ENCODE measurements at regions not wholly inside any gene's neighbourhood (a gene's known extent, or its start where the extent isn't known, plus 50 kb on each side); places are given as distances from the start of the nearest gene placed in this dataset.

GRCh38 chr1:239995281-239995680 lies 96.4 kb upstream of the FMN2 start:
- no peak overlapping the region for H3K27ac ChIP-seq
- no peaks in the 10 kb centered on the region for H3K9me3 ChIP-seq
- ChIA-PET POLR2A (no interaction called here), CTCF (interaction anchor here (0.9 to 1.7 kb wide), 4 partner anchors 8 to 155 kb away, joined by 3 to 6 read pairs (median 4); no protein-coding TSS in a partner anchor)
- no peak overlapping the region for H3K4me2 ChIP-seq
- H3K4me3 ChIP-seq = no peak overlapping the region
- ATAC-seq (no peak), DNase-seq (ENCODE audit: low read depth in 1 of 2, low spot score in 1 of 2) (no peak), FAIRE-seq (no peak)
- TF ChIP-seq USF2 (IDR thresholded peaks at IDR 0.05) (no peak), ELK1 (IDR thresholded peaks at IDR 0.05; ENCODE audit: low read depth, low read length) (no peak), BHLHE40 (IDR thresholded peaks at IDR 0.05; ENCODE audit: low read depth, low read length) (no peak), HOXB5 (CRISPR knock-in tag; IDR thresholded peaks at IDR 0.05) (no peak), NPAS2 (CRISPR knock-in tag; IDR thresholded peaks at IDR 0.05; ENCODE audit: borderline replicate concordance) (no peak), REST (IDR thresholded peaks at IDR 0.05) (no peak), CEBPB (IDR thresholded peaks at IDR 0.05) (no peak), E2F6 (IDR thresholded peaks at IDR 0.05; ENCODE audit: borderline replicate concordance, low read depth) (no peak), RFX5 (IDR thresholded peaks at IDR 0.05) (no peak), ZFP36 (IDR thresholded peaks at IDR 0.05; ENCODE audit: borderline replicate concordance, partially characterized antibody) (no peak), CHD2 (IDR thresholded peaks at IDR 0.05; ENCODE audit: low read length, partially characterized antibody) (no peak), ZSCAN20 (CRISPR knock-in tag; IDR thresholded peaks at IDR 0.05) (no peak)
- H3K4me1 ChIP-seq = peaks cover 7% of the 10 kb centered on the region; the same call in 2 of the 3 replicates
- WGBS (ENCODE audit: missing lambda C conversion rate) = 60% methylated on average over 3 of the region's 3 CpGs

- FAIRE-seq (no peak), ATAC-seq (no peak; a peak in 1 of 6 replicates), DNase-seq (ENCODE audit: low read depth in 1 of 2, low spot score in 1 of 2) (no peak)
- peak; percentile 95 for TF ChIP-seq RNF2 (IDR thresholded peaks at IDR 0.05; ENCODE audit: borderline replicate concordance, low read depth)
- no peak for TF ChIP-seq PBX3 (IDR thresholded peaks at IDR 0.05)
- peak; percentile 91; the same call in 1 of the 2 replicates for TF ChIP-seq CBX8 (IDR thresholded peaks at IDR 0.05)
- WGBS (ENCODE audit: missing lambda C conversion rate) = 74% methylated on average over 6 of the region's 6 CpGs
- peak overlapping the region; percentile 63 for H3K4me3 ChIP-seq
- no peak overlapping the region; a peak in 1 of 6 replicates for H3K27ac ChIP-seq
- POLR2A ChIA-PET = no interaction called here
- CTCF ChIA-PET = interaction anchor here (1.5 kb wide), 1 partner anchor 45 kb away, joined by 6 read pairs; no protein-coding TSS in a partner anchor
- peaks cover 17% of the 10 kb centered on the region for H3K4me1 ChIP-seq
- no peaks in the 10 kb centered on the region for H3K9me3 ChIP-seq
- H3K4me2 ChIP-seq = peak overlapping the region; percentile 98
Measured at GRCh38 chr1:239997160-239997514, 94.5 kb upstream of the FMN2 start.

All from A549 (cell line).